NCI-H226 (cell line): ENCODE measurements at regions not wholly inside any gene's neighbourhood (a gene's known extent, or its start where the extent isn't known, plus 50 kb on each side); places are given as distances from the start of the nearest gene placed in this dataset.
"Not testable (repeated sequence)": the region's sequence is repeated elsewhere in the genome, so short reads cannot be mapped to it uniquely, and the experiment has no call there.

ENCODE experiments used
- DNase-seq: peaks from one replicate; pipeline ENCODE4 v3.0.0-alpha.2; 2015

DNA sequence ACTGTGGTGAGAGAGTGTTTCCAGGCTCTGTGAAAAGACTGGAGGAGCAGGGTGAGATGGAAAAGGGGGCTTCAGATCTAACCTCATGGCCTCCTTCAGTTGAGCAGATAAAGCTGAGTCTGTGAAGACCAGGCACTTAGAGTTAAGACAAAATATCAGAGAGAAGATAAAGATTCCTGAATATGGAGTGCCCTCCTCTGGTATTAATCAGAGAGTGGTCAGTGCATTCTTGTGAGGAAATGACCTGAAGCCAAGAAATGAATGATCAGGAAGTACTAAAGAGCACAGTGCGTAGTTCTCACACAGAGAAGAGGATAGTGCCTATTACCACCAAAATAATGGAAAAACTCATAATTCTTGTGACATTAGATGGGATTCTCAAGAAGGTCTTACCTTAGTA lies 1417.0 kb upstream of the ACO1 start:
- DNase-seq, result no peak

DNA sequence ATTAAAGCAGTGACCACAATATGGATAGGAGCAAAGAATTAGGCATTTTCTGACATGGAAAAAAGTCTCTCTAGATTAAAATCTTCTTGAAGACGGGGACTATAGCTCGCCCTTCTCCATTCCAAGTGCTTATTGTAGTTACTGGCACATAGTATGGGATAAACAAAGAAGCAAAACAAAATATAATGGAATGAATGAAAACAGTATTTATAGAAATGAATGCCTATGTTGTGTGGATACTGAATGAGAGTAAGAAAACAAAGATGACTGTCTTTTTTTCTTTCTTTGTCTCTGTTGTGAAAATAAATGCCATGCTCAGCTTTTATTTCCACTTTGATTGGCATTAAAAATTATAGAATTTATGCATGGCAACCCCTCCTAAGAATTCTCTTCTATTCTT lies 1414.3 kb upstream of the ACO1 start:
- DNase-seq, result no peak

DNA sequence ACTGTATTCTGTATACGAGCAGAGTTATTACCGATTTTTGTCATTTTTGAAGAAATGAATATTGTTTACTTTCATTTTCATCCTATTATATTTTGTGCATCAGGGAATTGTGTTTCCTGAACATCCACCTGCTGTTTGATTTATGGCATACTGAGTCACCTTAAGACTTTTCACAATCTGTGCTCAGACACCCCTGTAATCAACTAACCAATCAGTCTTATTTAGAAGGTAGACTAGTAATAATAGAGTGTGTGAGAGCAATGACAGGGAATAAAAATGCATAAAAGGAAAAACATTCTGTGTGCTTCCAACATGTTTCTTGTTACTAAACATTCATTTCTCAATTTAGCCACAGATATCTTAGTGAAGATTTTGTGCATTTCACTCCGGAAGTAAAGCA lies 1413.6 kb upstream of the ACO1 start:
- DNase-seq, result no peak

DNA sequence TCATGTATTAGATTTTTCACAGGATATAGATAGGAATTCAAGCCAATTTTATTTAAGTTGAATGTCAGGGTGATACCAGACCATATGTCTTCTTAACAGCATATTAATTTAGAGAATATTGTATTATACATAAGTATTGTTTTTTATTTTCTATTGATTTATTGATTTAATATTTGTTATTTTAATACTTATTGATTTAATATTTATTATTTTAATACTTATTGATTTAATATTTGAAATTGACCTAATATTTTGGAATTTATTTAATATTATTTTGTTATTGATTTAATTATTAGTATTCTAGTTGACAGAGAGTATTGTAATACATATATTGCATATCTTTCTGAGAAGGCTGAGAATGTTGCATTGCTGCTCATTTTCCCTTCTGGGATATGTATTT lies 1411.8 kb upstream of the ACO1 start:
- DNase-seq, result no peak

DNA sequence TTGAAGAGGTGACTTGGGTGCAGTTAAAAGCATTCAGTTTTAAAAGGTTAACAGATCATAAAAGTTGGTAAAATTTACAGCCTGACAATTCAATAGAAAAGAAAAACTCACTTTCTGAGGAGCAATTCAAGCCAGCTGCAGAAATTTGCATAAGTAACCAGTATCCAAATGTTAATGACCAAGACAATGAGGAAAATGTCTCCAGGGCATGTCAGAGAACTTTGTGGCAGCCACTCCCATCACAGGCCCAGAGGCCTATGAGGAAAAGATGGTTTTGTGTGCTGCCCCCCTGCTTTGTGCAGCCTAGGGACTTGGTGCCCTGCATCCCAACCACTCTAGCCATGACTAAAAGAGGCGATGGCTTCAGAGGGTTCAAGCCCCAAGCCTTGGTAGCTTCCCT lies 1406.5 kb upstream of the ACO1 start:
- no peak for DNase-seq

DNA sequence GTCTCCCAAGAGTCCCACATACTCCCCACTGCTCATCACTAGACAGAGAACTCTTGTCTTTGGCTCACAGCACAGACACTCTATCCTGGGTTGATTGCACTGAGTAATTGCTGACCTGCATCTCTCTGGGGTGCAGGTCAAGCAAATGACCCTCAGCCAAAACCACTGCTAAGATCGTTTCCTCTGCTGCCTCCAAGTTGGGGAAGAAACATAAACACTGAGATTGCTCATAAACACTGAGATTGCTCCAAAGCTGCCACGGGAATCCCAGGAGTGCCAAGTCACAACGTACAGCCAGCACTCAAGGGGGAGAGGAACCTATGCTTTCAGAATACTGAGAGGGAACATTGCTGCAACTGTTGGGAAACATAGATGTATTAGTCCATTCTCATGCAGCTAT lies 1402.1 kb upstream of the ACO1 start:
- DNase-seq, result no peak

DNA sequence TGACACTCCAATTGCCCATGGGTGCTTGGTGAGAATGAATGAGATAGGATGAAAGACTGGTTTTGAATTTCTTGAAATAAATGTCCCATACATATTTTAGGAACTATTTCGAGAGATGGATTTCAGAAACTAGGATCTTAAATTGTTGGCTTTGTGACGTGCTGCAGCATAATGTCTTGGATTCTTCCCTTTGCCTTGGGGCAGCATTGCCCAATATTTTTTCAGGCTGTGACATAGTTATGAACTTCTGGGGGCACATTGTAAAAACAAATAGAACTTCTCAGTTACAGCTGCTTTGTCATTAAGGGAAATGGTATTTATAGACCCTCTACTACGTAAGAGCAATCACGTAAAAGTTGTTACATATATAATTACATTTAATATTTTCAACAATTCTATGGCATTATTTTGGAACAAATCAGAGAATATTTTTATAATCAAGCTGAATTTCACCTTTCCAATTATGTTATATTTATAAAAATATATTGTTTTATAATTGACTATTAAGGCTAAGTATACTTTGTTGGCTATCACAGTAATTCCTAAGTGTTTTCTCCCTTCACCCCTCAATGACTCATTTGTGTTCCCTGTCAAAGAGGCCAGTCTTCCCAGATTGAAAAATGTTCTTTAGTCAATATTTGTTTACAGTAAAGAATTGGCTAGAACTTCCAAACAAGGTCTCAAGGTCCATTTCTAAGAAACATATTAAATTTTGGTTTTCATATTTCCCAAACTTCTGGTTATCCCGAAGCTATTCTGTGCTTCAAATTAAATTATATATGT lies 1388.3 kb upstream of the ACO1 start:
- DNase-seq, result no peak

DNA sequence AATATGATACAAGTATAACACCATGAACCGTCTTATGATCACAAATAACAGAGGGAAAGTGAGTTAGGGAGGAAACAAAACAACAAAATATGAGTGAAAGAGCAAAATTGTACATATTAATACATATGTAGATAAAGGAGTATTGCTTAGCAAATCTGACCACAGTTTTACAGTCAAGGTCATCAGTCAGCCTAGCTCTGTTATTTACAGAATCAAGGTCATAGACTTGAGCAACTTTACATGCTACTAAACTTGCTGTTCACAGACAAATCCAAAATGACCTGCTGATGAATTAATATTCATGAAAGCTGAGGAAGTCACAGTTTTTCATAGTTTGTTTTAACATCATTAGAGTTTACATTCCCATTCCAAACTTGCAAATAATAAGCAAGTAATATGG lies 1387.7 kb upstream of the ACO1 start:
- no peak for DNase-seq

DNA sequence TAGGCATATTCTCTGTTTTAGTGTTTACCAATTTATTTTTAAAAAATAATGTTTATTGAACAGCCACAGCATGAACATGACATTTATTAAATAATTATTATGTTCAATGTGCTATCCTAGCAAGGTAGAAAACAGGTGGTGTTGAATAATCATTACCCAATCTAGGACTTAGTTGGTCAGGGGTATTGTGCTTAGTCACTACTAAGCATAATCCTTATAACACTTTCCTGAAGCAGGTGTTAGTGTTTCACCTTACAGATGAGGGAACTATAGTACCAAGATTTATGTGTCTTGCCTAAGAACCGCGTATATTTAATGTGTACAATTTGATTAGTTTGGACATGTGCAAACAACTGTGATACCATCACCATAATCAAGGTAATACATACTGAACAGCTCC lies 1387.2 kb upstream of the ACO1 start:
- no peak for DNase-seq

DNA sequence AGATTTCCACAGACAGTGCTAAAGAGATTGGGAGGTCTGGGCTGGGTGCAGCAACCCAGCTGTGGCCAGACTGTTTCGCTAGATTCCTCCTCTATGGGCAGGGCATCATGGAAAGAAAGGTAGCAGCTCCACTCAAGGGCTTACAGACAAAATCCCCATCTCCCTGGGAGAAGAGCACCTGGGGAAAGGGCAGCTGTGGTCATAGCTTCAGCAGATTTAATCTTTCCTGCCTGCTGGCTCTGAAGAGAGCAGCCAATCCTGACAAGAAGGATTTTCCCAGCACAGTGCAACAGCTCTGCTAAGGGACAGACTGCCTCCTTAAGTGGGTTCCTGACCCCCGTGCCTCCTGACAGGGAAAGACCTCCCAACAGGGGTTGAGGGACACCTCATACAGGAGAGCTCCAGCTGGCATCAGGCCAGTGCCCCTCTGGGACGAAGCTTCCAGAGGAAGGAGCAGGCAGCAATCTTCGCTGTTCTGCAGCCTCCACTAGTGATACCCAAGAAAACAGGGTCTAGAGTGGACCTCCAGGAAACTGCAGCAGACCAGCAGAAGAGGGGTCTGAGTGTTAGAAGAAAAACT lies 1379.3 kb upstream of the ACO1 start:
- DNase-seq, result no peak

DNA sequence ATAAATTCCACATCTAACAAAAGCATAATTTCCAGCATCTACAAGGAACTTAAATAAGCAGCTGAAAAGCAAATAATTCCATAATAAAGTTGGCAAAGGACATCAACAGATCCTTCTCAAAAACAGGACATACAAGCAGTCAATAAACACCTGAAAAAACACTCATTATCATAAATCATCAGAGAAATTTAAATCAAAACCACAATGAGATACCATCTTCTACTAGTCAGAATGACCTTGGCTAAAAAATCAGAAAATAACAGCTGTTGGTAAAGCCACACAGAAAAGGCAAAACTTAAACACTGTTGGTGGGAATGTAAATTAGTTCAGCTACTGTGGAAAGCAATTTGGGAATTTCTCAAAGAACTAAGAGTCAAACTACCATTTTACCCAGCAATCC lies 1371.1 kb upstream of the ACO1 start:
- no peak for DNase-seq

DNA sequence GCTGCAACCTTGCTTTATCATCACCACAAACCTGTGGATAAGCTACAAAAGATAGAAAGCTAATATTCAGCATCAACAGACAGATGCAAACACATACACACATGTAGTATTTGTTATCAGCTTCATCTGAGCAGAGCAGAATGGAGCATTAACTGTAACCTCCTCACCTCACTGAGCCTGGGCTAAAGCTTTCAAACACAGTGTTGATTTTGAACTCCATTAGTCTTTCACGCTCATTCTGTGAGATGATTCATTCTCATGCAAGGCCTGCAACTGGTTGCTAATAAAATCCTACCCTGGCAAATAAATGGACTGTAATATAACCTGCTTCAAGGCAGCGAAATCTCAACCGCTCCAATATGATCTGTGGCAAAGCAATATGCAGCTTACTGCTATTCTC lies 1360.6 kb upstream of the ACO1 start:
- DNase-seq, result no peak

DNA sequence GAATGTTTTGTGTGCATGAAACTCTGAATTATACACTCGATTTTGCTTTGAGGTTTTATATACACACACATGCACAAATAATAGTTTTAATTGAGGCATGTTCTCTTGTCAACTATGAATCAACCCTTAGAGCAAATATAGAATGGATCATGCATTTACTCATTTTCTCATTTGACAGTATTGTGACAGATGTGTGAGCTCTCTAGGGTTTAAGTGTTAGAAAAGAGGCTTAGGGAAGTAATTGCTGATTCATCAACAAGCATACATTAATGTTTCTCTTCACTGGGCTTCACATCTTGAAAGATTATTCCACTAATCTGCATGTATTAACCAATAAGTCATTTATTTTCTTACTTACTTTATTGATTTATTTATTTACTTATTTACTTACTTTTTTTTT lies 1356.8 kb upstream of the ACO1 start:
- DNase-seq, result no peak

DNA sequence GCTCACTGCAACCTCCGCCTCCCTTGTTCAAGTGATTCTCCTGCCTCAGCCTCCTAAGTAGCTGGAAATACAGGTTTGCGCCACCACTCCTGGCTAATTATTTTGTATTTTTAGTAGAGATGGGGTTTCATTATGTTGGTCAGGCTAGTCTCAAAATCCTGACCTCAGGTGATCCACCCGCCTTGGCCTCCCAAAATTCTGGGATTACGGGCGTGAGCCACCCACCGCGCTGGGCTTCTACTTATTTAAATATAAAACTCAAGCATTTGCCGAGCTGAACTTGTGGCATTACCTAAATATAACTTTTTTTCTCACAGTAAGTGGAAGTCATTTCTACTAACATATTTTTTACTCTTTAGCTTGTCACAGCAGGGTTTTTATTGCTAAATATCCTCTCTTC lies 1356.3 kb upstream of the ACO1 start:
- no peak for DNase-seq

DNA sequence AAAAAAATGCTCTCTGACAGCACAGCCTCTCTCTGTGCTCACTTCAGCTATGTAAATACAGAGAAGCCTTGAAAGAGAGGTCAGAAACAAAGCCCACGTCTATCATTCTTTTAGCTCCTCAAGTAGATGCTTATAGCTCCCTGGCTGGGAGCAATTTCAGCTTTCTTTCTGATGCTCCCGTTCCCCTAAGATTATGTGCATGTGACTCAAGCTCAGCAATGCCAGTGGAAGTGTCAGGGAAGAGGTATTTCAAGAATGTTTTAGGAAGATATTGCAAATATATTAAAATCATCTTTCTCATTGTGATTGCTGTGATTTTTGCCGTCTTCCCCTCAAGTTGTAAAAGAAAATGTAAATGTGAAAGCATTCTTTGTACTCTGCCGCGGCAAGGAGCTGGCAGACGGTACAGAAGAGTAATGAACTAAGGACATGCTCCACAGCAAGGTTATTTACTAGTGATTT lies 1353.7 kb upstream of the ACO1 start:
- DNase-seq, result peak; percentile 32

DNA sequence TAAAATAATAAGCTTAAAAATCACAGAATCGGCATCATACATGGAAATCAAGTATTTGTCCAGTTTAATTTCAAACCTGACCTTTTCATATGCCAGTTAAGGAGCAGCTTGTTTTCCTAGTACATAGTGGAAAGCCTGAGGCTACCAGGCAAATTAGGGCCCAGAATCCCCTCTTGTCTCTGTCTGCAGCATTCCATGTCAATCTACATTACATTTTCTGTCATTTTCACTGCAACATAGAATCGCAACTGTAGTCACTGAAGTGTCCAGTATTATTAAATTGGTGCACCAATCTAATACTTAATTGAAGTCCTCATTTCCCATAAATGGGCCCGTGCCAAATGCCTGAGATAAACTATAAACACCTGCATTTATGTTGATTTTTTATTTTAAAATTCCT lies 1352.2 kb upstream of the ACO1 start:
- no peak for DNase-seq

DNA sequence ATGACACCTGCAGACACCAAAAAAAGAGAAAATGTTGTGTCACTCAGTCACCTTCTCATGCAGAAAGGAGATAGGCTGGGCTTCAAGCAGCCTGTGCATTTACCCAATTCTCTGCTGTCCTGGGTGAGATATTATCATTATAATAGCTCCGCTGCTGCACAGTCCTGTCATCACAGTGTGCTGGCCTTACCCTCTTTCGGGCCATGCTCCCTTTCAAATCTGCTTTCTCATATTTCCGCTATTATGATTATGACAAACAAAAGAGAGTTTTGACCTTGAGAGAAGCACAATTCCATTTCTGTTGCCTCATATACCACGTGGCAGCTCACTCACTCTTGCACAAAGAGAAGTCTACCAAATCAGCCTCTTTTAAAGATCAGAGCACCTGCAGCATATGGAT lies 1350.1 kb upstream of the ACO1 start:
- DNase-seq, result no peak

DNA sequence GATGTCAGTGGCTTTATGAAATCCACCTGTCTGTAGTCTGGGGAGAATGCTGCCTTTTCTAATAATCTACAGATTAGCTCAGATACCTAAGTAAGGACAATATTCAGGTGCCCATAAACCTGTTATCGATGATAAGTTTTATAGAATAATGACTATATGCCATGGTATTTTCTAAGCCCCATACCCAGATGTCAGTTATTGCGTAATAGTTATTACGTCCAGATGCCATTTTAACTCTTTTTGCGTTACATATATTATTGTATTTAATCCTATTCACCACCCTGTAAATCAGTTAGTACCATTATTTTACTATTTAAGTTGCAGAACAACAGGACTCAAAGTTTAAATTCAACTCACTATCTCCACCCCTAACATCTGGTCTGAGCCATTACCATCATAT lies 1343.9 kb upstream of the ACO1 start:
- no peak for DNase-seq

DNA sequence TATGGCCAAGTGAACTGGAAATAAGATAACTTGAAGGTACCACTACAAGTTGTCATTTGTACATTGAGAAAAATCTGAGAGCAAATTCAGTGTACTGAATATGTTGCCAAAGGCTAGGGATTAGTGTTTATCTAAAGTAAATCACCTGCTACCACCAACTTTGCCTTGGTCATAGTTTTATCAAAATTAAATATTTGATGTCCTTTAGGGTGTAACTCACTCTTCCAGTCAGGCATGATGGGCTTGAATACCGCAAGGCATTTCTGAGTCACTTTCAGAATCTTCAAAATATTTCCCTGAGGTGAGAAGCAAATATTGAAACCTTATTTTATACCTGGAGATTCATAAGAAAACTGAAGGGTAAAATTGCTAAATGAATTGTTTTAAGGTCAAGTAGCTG lies 1338.6 kb upstream of the ACO1 start:
- peak; percentile 2 for DNase-seq

DNA sequence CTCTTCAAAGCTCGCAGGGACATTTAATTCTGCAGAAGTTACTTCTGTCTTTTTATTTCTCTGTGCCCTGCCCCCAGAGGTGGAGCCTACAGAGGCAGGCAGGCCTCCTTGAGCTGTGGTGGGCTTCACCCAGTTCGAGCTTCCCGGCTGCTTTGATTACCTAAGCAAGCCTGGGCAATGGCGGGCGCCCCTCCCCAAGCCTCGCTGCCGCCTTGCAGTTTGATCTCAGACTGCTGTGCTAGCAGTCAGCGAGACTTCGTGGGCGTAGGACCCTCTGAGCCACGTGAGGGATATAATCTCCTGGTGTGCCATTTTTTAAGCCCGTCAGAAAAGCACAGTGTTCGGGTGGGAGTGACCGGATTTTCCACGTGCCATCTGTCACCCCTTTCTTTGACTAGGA lies 1322.9 kb upstream of the ACO1 start:
- not testable (repeated sequence) for DNase-seq

DNA sequence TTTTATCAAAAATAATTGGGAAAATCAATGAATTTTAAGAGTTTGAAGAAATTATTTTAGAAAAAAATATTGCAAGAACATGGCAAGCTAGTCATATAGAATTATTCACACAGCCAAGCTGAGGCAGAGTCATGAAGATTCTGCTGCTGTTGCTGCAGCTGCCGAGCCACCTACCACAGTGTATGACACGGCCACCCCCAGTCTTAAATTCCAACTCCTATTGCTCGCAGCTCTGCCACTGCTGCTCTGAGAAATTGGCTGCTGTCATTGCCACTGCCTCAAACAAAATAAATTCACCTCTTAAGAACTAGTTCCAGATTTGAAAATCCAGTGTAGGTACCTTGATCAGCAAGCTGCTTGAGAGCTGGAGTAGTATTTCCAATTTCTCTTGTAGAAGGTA lies 1318.8 kb upstream of the ACO1 start:
- no peak for DNase-seq

DNA sequence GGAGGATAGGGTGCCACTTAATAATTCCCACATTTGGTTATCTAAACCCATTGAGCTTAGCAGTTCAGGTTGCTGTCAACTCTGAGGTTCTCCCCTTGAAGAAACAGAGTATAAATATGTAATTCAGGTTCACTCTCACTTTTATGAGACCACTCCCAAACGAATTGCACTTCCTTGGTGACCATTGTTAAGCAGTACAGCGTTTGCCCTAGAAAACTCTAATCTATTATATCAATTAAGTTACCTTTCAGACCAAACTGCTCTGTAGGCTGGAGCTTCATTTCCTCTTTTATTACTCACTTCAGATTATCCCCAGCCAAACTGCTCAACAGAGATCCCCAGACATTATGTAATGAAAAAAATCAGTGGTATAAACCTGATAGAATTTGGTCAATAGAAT lies 1317.0 kb upstream of the ACO1 start:
- DNase-seq, result no peak

DNA sequence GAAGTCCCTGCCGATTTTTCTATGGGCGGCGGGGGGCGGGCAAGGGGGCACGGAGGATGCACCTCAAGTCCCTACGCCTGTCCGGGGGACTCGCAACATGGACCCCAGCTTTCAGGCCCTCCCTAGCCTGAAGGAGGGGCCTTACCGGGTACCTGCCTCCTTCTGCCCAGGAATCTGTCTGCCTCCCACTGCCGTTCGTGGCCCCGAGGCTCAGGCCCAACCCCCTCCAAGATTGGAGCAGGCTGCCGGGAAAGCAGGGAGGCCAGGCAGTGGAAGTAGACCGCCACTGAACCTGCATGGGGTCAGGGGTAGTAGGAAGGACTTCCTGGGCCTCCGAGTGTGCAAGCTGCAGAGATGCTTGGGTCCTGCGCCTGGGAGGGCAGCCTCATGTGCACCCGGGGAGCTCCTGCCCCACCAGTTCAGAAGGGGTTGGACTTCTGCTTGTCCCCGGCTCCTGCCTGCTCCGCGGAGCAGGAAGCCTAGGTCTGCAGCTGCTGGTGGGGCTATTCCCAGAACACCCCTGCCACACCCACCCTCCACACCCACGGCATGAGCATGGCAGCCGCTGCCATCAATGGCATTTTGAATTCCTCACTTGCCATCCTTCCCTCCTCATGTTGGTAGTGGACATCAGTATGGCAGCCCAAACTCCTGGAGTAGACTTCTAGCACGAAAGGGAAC lies 1312.7 kb upstream of the ACO1 start:
- no peak for DNase-seq

DNA sequence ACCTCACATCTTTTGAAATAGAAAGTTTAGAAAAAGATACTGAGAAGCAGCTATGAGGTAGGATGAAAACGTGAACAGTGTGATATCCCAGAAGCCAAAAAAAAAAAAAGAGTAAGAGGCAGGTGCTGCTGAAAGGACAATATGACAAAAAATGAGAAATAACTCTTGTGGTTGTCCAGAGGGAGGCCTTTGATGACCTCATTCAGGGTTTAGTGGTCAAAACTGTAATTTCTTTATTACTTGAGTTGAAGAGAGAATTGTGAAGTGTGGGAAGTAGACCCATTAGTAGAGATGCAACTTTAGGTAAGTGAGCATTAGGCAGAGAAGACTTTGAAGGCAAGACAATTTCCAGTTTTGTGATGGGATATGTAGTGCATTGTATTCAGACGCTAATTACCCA lies 1306.3 kb upstream of the ACO1 start:
- DNase-seq, result no peak

DNA sequence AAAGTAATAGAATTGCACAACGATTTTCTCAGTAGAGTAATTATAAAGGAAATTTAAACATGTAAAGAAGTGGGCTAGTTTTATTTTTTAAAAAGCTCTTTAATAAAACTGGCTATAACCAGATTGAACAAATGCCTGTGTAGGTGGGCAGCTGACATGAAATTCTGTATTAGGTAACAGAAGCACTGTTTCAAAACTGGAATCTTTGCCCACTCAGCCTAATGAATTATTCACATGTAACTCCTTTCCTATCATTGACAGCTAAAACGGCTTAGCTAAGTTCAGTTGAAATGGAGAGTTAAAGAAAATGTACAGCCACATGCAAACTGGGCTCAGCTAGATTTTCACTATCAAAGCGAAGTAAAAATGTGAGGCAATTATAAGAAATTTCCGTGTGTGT lies 1300.1 kb upstream of the ACO1 start:
- DNase-seq, result no peak
